Activated effector memory CD4-positive, alpha-beta T cell treated with Interleukin-2 at 50 U/mL for 16 hours (primary cell): ENCODE measurements at regions not wholly inside any gene's neighbourhood (a gene's known extent, or its start where the extent isn't known, plus 50 kb on each side); places are given as distances from the start of the nearest gene placed in this dataset.
A peak's percentile ranks its signal among the peaks of the same experiment; 100 is the strongest.
"Not testable (repeated sequence)": the region's sequence is repeated elsewhere in the genome, so short reads cannot be mapped to it uniquely, and the experiment has no call there.

ENCODE experiments used
- DNase-seq: peaks from one replicate; pipeline ENCODE4 v3.0.0-alpha.2; 2020

DNA sequence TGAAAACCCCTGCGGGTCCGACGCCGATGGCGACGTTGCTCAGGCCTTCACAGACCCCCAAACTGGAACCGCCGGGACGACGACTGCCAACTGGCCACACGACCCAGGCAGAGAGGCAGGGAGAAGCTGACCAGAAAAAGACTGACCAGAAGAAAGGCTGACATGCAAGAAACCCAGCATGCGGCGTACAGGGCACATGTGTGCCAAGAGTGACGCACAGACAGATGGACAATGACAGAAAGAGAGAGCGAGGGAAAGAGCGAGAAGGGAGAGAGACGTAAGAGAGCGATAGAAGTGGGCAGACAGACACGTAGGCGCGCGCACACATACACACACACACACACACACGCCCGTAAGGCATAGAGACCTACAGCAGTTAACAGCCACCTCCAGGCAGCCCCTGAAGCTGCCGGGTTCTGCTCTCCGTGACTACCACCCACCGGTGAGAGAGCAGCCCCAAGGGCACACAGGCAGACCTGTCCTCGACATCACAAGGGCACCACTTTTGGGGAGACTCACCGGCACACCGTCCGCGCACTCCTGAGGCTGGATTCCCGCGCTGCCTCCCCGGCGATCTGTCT is 67.2 kb upstream of the ZNF527 start:
- DNase-seq = no peak

- DNase-seq = no peak
Observed at GRCh38 chr19:37304190-37304883, 66.6 kb upstream of the ZNF527 start.

DNA sequence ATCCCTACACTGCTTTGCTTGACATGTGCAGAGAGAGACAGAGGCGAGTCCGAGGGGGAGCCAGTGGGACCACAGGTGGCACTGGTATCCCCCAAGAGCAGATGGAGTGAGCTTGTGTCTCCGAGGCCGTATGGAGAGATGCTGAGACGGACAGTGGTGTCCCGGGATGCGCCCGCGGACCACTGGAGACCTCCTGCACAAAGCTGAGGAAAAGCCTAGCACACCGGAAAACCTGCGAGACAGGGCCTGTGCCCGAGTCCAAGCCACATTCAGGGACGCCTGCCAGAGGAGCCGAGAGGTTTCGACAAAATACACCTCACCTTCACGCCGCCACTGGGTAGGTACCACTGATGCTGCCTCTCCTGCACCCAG is 66.0 kb upstream of the ZNF527 start:
- DNase-seq = no peak

GRCh38 chr19:37306383-37306963 is 64.4 kb upstream of the ZNF527 start:
- no peak for DNase-seq

GRCh38 chr19:37309834-37310575 is 60.9 kb upstream of the ZNF527 start:
- no peak for DNase-seq

DNA sequence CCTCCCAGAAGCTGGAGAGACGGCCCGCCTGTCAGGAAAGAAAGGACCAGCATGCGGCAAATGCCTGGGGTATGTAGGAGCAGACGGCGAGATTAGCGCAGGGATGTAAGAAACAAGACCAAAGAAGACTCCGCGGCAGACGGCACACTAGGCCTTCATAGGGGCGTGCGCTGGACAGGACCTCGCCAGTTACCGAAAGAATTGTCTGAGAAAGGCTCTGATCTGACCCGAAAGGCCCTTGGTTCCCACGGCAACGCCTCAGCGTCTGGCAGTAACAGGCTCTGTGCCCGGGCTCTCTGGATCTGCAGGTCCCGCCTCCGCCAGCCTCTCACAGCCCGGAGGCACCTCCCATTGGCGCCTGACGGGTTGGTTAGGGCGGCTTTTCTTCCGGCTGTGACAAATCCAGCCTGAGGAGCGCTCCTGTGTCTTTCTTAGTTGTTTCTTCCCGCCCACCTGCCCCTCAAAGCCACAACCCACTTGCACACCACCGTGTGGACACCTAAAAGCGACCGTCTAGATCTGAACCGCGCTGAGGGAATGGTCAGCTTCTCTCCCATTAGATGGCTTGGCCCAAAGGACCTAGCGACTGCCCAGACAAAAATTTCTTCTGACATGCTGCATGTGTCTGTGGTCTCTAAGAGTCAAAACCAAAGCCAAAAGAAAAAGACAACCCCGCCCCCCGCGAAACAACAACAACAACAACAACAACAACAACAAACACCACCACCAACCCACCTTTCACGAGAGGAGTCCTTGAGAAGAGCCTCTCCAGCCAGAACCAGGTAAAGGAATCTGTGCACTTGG is 58.2 kb upstream of the ZNF527 start:
- peak; percentile 43 for DNase-seq

GRCh38 chr19:37313335-37313627 is 57.6 kb upstream of the ZNF527 start:
- no peak for DNase-seq

DNA sequence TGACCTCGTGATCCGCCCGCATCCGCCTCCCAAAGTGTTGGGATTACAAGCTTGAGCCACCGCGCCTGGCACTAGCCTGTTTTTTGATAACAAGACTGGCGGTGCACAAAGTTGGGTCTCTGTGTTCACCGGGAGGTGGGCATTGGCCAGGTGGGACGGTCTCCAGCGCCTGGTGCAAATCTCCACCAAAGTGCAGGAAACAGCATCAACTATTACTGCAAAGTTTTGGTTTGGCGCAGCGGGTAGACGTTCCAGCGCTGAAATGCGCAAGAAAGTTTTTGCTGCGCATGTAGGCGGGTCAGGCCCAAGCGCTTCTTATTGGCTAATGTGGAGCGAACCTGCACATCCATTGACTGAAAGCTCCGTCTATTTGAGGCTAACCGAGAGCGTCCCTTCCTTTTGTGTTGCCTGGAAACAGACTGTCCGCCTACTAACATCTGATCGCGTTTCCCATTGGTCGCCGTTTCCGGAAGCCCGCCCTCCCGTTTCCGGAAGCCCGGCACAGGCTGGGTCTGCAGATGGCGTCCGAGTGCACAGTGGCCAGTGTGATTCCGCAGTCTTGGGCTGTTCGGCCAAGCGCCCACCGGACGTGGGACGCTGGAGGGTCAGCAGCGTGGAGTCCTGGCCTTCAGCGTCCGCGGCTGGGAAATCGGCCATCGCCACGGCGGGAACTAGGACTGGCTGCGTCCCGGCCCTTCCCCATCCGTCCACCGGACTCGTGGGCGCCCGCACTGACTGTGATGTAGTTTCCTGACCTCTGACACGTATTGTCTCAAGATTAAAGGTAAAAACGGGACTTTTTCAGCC is 53.3 kb upstream of the ZNF527 start:
- peak; percentile 93 for DNase-seq

DNA sequence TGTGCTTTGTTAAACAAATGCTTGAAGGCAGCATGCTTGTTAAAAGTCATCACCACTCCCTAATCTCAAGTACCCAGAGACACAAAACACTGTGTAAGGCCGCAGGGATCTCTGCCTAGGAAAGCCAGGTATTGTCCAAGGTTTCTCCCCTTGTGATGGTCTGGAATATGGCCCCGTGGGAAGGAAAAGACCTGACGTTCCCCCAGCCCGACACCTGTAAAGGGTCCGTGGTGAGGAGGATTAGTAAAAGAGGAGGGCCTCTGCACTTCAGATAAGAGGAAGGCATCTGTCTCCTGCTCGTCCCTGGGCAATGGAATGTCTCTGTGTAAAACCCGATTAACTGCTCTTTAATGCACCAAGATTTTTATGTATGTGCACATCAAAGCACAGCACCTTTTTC is 49.9 kb upstream of the ZNF527 start:
- not testable (repeated sequence) for DNase-seq
